HFFc6 (cell line): ENCODE measurements at regions not wholly inside any gene's neighbourhood (a gene's known extent, or its start where the extent isn't known, plus 50 kb on each side); places are given as distances from the start of the nearest gene placed in this dataset.

Experiments
- DNase-seq: peaks from one replicate; pipeline ENCODE4 v3.0.0-alpha.2; 2018
- H3K27ac Mint-ChIP-seq: 2 replicates; pipeline ENCODE4 v1.8.0; 2020; ENCODE audit warnings: mild to moderate bottlenecking, mixed read lengths
- H3K27me3 Mint-ChIP-seq: 2 replicates; pipeline ENCODE4 v1.8.0; 2021; ENCODE audit warnings: mild to moderate bottlenecking, moderate library complexity, mixed read lengths; ENCODE audit not compliant: insufficient read depth
- H3K36me3 Mint-ChIP-seq: 2 replicates; pipeline ENCODE4 v1.8.0; 2021; ENCODE audit warnings: low read depth, mixed read lengths
- H3K4me1 Mint-ChIP-seq: 2 replicates; pipeline ENCODE4 v1.8.0; 2020; ENCODE audit warnings: low read depth, mixed read lengths
- H3K4me3 Mint-ChIP-seq: 2 replicates; pipeline ENCODE4 v1.8.0; 2020; ENCODE audit warnings: mild to moderate bottlenecking, moderate library complexity, mixed read lengths
- H3K9me3 Mint-ChIP-seq: 2 replicates; pipeline ENCODE4 v1.8.0; 2020; ENCODE audit warnings: mild to moderate bottlenecking, mixed read lengths
- TF ChIP-seq, protein P1 (sequence below): fragments of 200-600 bp; sonication (generic); IDR thresholded peaks from 2 replicates; pipeline ENCODE4 v1.5.0; 2021; ENCODE audit warnings: antibody characterized with exemption, mild to moderate bottlenecking

DNA sequence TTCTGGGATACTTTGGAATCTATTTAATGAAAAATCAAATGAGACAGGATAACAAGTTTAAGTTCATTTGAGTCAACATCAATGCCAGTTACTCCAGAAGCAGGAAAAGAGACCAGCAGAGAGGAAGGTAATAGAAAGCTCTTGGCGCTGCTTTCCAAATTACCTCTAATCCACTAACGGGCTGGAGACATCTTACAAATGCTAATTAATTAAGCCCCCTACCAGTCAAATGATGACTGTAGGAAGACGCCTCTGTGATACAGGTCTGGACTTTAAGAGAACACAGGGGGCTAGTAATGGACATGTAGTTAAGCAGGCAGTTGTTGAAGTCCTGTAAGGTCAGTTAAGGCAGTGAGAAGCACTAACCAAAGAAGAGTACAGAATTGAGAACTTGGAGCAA is 65.3 kb upstream of the HTR4 start:
- H3K27me3 Mint-ChIP-seq: peaks cover 20% of the 10 kb centered on the region
- TF ChIP-seq, protein P1, sequence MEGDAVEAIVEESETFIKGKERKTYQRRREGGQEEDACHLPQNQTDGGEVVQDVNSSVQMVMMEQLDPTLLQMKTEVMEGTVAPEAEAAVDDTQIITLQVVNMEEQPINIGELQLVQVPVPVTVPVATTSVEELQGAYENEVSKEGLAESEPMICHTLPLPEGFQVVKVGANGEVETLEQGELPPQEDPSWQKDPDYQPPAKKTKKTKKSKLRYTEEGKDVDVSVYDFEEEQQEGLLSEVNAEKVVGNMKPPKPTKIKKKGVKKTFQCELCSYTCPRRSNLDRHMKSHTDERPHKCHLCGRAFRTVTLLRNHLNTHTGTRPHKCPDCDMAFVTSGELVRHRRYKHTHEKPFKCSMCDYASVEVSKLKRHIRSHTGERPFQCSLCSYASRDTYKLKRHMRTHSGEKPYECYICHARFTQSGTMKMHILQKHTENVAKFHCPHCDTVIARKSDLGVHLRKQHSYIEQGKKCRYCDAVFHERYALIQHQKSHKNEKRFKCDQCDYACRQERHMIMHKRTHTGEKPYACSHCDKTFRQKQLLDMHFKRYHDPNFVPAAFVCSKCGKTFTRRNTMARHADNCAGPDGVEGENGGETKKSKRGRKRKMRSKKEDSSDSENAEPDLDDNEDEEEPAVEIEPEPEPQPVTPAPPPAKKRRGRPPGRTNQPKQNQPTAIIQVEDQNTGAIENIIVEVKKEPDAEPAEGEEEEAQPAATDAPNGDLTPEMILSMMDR: no peak
- H3K27ac Mint-ChIP-seq: no peak overlapping the region
- H3K4me3 Mint-ChIP-seq: no peak overlapping the region
- DNase-seq: no peak
- no peaks in the 10 kb centered on the region for H3K36me3 Mint-ChIP-seq
- H3K4me1 Mint-ChIP-seq: peaks cover 9% of the 10 kb centered on the region; the same call in 1 of the 2 replicates
- no peaks in the 10 kb centered on the region for H3K9me3 Mint-ChIP-seq

DNA sequence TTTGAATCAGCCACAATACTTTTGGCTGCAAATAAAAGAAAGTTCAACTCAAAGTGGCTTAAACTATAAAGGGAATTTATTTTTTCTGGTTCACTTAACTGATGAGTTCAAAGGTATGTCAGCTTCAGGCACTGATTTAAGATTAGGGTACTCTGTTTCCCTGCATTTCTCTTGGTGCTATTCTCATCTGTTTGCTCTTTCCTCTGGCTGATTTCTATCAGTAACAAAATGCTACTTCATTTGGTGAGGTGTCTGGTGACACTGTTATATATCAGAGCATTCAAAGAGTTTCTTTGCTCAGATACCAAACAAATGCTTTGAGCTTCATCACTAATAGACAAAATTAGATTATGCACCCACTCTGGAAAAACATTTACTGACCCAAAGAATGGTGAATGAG is 65.9 kb upstream of the HTR4 start:
- H3K27me3 Mint-ChIP-seq: peaks cover 20% of the 10 kb centered on the region

DNA sequence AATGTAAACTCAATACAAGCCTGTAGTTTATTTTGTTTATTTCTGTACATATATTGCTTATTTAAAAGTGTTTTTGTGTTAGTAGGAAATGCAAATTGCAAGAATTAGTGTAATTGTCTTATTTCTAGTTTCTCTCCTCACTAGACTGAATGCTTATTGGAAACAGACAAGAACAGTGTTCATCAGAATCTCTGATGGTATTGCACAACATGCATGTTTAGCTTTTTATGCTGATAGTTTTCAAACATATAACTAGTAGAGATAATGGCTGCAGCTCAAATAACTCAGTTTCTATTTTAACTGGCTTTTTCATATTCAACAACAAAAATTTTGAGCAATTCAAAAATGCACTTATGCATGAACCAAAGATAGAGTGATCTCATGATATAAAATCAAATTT is 68.8 kb upstream of the HTR4 start:
- no peaks in the 10 kb centered on the region for H3K9me3 Mint-ChIP-seq
- no peaks in the 10 kb centered on the region for H3K36me3 Mint-ChIP-seq
- H3K4me3 Mint-ChIP-seq: no peak overlapping the region
- peaks cover 9% of the 10 kb centered on the region; the same call in 1 of the 2 replicates for H3K4me1 Mint-ChIP-seq
- H3K27me3 Mint-ChIP-seq: peaks cover 25% of the 10 kb centered on the region
- no peak for DNase-seq
- TF ChIP-seq, protein P1: no peak
- H3K27ac Mint-ChIP-seq: no peak overlapping the region

More for the DNA sequence above, 65.9 kb upstream of the HTR4 start:
- no peak for DNase-seq
- H3K36me3 Mint-ChIP-seq: no peaks in the 10 kb centered on the region
- TF ChIP-seq, protein P1: no peak
- no peak overlapping the region for H3K27ac Mint-ChIP-seq
- H3K4me1 Mint-ChIP-seq: peaks cover 9% of the 10 kb centered on the region; the same call in 1 of the 2 replicates
- no peak overlapping the region for H3K4me3 Mint-ChIP-seq
- H3K9me3 Mint-ChIP-seq: no peaks in the 10 kb centered on the region

DNA sequence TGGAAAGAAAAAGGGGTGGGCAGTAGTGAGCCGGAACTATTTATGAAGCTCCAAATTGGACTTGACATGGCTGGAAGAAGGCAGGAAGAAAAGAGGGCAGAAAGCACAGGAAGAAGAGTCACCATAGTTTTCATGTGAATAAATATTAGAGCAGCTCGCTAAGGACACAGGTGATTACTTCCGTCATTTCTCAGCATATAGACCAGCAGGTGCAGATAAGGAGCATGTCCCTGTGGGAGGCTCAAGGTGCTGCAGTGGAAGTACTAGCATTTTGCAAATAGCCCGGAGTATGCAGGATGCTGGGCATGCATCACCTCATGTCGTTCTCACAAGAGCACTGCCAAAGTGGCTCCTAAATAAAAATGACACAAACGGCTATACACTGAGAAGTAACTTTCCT is 71.3 kb upstream of the HTR4 start:
- Mint-ChIP-seq H3K36me3 (no peaks in the 10 kb centered on the region), H3K4me1 (peaks cover 10% of the 10 kb centered on the region), H3K27me3 (peaks cover 22% of the 10 kb centered on the region)

DNA sequence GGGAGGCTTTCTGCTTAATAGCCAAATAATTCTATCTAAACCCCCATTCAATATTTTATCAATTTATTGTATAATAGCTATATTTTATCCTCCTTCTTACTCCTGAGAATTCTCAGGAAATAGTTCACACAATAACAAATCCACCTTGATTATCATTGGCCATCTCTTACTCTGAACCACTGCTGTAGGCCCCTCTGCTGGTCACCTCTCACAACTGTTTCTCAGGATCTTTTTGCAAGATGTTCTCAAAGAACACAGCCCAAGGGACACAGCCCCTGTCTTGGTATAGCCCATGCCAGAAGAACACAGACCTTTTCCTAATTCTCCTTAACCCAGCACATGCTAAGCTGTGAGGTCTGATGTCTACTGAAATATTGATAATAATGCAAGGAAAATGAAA is 74.9 kb upstream of the HTR4 start:
- Mint-ChIP-seq H3K36me3 (no peaks in the 10 kb centered on the region), H3K4me3 (no peak overlapping the region), H3K27ac (no peak overlapping the region), H3K27me3 (peaks cover 12% of the 10 kb centered on the region; the same call in 1 of the 2 replicates), H3K9me3 (no peaks in the 10 kb centered on the region), H3K4me1 (peaks cover 45% of the 10 kb centered on the region)
- TF ChIP-seq, protein P1: peak; percentile 55
- no peak for DNase-seq

More for the DNA sequence above, 71.3 kb upstream of the HTR4 start:
- H3K27ac Mint-ChIP-seq: no peak overlapping the region
- TF ChIP-seq, protein P1: no peak
- no peak overlapping the region for H3K4me3 Mint-ChIP-seq
- no peak for DNase-seq
- no peaks in the 10 kb centered on the region for H3K9me3 Mint-ChIP-seq

DNA sequence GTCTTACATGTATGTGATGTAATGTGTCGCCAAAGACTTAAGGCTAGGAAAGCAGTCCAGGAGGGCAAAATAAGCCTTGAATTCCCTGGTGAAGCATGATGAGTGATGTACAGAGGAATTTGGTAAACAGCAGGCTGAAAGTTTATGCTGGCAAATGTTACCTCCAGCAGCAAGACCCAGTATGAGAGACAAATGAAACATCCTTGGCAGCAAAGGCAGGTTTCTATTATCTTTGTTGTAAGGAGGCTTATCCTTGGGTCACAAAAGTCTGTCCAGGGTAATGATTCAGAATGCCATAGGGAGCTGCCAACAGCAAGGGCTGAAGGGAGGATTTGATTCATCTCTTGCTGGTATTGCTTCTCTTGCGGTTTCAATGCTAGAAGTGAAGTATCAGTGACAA is 75.9 kb upstream of the HTR4 start:
- peak overlapping the region; percentile 39; the same call in 1 of the 2 replicates for H3K4me3 Mint-ChIP-seq
- DNase-seq: peak; percentile 29
- peaks cover 56% of the 10 kb centered on the region for H3K4me1 Mint-ChIP-seq
- peaks cover 8% of the 10 kb centered on the region; the same call in 1 of the 2 replicates for H3K27me3 Mint-ChIP-seq
- TF ChIP-seq, protein P1: no peak
- H3K36me3 Mint-ChIP-seq: no peaks in the 10 kb centered on the region
- H3K9me3 Mint-ChIP-seq: no peaks in the 10 kb centered on the region
- no peak overlapping the region for H3K27ac Mint-ChIP-seq
